ENCODE measurements at regions not wholly inside any gene's neighbourhood (a gene's known extent, or its start where the extent isn't known, plus 50 kb on each side); places are given as distances from the start of the nearest gene placed in this dataset.

GRCh38 chr6:14826456-14826855 is 419.4 kb upstream of the JARID2 start:
- TF ChIP-seq HOXA9 (CRISPR knock-in tag; IDR thresholded peaks at IDR 0.05; ENCODE audit: borderline replicate concordance) (no peak), REST (IDR thresholded peaks at IDR 0.05; ENCODE audit: borderline replicate concordance in 1 of 2, low read depth in 1 of 2, low read length in 2 of 2) (no peak), ZBTB20 (CRISPR knock-in tag; IDR thresholded peaks at IDR 0.05; ENCODE audit: borderline replicate concordance, low read depth) (no peak), KDM5A (IDR thresholded peaks at IDR 0.05; ENCODE audit: borderline replicate concordance, low read length) (no peak), ELF3 (CRISPR knock-in tag; IDR thresholded peaks at IDR 0.05) (no peak), KAT2B (IDR thresholded peaks at IDR 0.05; ENCODE audit: borderline replicate concordance, low read depth, low read length) (no peak), AKNA (CRISPR knock-in tag; IDR thresholded peaks at IDR 0.05; ENCODE audit: borderline replicate concordance) (no peak), ZFP41 (CRISPR knock-in tag; IDR thresholded peaks at IDR 0.05; ENCODE audit: borderline replicate concordance) (no peak)

Data from HepG2 (cell line).